ENCODE measurements at regions not wholly inside any gene's neighbourhood (a gene's known extent, or its start where the extent isn't known, plus 50 kb on each side); places are given as distances from the start of the nearest gene placed in this dataset.

DNA sequence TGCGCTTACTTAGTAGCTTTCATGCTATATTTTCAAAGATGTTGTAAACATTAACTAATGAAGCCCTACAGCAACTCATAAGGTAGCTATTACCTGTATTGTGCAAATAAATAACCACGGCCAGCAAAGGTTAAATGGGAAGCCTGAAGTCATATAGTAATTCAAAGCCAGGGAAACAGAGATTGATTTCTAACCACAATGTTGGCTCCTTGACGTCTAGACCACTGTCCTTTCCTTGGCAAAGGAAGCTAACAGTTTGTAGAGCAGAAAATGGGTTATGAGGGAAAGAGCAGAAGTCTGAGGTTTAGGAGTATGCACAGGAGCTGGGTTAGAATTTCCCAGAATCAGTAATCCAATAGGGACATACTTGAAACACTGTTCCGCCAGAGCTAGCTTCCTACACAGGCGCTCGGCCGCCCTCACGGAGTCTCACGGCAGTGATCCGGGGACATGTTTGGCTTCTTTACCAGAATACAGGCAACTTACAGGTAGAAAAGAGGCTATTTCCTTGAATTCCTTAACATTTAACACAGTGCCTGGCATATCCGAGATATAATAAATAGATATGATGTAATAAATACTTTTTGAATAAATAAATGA is 298.8 kb upstream of the LYPLAL1 start:
- TF ChIP-seq TAF1 (IDR thresholded peaks at IDR 0.05; ENCODE audit: low read depth, low read length) (no peak), RFX5 (IDR thresholded peaks at IDR 0.05; ENCODE audit: borderline replicate concordance, low read depth, low read length) (no peak), EP300 (IDR thresholded peaks at IDR 0.05; ENCODE audit: borderline replicate concordance in 1 of 2, low read depth in 2 of 2, low read length in 2 of 2) (no peak), YY1 (IDR thresholded peaks at IDR 0.05; ENCODE audit: low read depth, low read length) (no peak)
- TF ChIP-seq, protein P1, sequence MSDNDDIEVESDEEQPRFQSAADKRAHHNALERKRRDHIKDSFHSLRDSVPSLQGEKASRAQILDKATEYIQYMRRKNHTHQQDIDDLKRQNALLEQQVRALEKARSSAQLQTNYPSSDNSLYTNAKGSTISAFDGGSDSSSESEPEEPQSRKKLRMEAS (IDR thresholded peaks at IDR 0.05): no peak
